Endothelial cell of umbilical vein (primary cell): ENCODE measurements at regions not wholly inside any gene's neighbourhood (a gene's known extent, or its start where the extent isn't known, plus 50 kb on each side); places are given as distances from the start of the nearest gene placed in this dataset.

Experiments used
- CTCF ChIP-seq, 2 donors: IDR thresholded peaks; 1 replicate in 1 of 2; 2 replicates in 1 of 2; pipeline ENCODE4 v1.5.1; 2011; ENCODE audit warnings: low read length in 2 of 2, mild to moderate bottlenecking in 2 of 2, moderate library complexity in 2 of 2, control low read depth in 1 of 2, inconsistent platforms in 1 of 2, low read depth in 1 of 2; ENCODE audit not compliant: insufficient read depth in 1 of 2; ENCODE audit errors: extremely low read depth in 1 of 2
- EZH2 ChIP-seq: IDR thresholded peaks from 2 replicates; pipeline ENCODE4 v1.6.1; 2012; ENCODE audit warnings: borderline replicate concordance, low read depth, mild to moderate bottlenecking, moderate library complexity, low read length, inconsistent platforms; ENCODE audit not compliant: severe bottlenecking
- FOS ChIP-seq: IDR thresholded peaks from 2 replicates; pipeline ENCODE4 v1.6.1; 2011; ENCODE audit warnings: mild to moderate bottlenecking, low read length, moderate library complexity, borderline replicate concordance; ENCODE audit not compliant: insufficient read depth
- MAX ChIP-seq: IDR thresholded peaks from 2 replicates; pipeline ENCODE4 v1.6.1; 2011; ENCODE audit not compliant: insufficient read depth, insufficient read length
- POLR2A ChIP-seq: IDR thresholded peaks from 2 replicates; pipeline ENCODE4 v1.6.1; 2012; ENCODE audit warnings: low read depth, mild to moderate bottlenecking, control low read depth, low read length

GRCh38 chr10:14431868-14432267 is 101.1 kb upstream of the FRMD4A start:
- TF ChIP-seq EZH2 (no peak), POLR2A (no peak), CTCF (IDR thresholded peaks at IDR 0.05; ENCODE audit: extremely low read depth in 1 of 2, insufficient read depth in 1 of 2, low read depth in 1 of 2, low read length in 2 of 2) (no peak), FOS (no peak), MAX (no peak)
